Upper lobe of left lung (tissue), 4 donors: ENCODE measurements at regions not wholly inside any gene's neighbourhood (a gene's known extent, or its start where the extent isn't known, plus 50 kb on each side); places are given as distances from the start of the nearest gene placed in this dataset.

Experiments used
- CTCF ChIP-seq, 6 experiments: fragments of 450-650 bp in 4 of 6; fragments of 200-600 bp in 2 of 6; sonication (generic) in 2 of 6; IDR thresholded peaks; one replicate each; pipeline ENCODE4 v1.5.1; 2016 to 2019; ENCODE audit warnings: antibody characterized with exemption in 6 of 6
- EP300 ChIP-seq, 4 donors: sonication (generic); formaldehyde crosslinking; IDR thresholded peaks; one replicate each; pipeline ENCODE4 v1.5.1; 2017; ENCODE audit warnings: antibody characterized with exemption in 4 of 4, control low read depth in 2 of 4
- POLR2A ChIP-seq, 4 donors: fragments of 450-650 bp; IDR thresholded peaks; one replicate each; pipeline ENCODE4 v1.5.1; 2016 to 2017; ENCODE audit warnings: antibody characterized with exemption in 4 of 4, mild to moderate bottlenecking in 2 of 4
- POLR2AphosphoS5 ChIP-seq, 2 donors: sonication (generic); formaldehyde crosslinking; IDR thresholded peaks; one replicate each; pipeline ENCODE4 v1.5.1; 2017; ENCODE audit warnings: antibody characterized with exemption in 2 of 2

GRCh38 chr2:204024503-204024902 lies 87.9 kb downstream of the ICOS start:
- peak in 4 of 6 experiments; percentile 17 to 44 (median 30) for TF ChIP-seq CTCF (IDR thresholded peaks at IDR 0.05)
- TF ChIP-seq POLR2A (IDR thresholded peaks at IDR 0.05), result no peak
- TF ChIP-seq EP300 (IDR thresholded peaks at IDR 0.05), result no peak
- TF ChIP-seq POLR2AphosphoS5 (IDR thresholded peaks at IDR 0.05), result no peak
